ENCODE measurements at regions not wholly inside any gene's neighbourhood (a gene's known extent, or its start where the extent isn't known, plus 50 kb on each side); places are given as distances from the start of the nearest gene placed in this dataset.

DNA sequence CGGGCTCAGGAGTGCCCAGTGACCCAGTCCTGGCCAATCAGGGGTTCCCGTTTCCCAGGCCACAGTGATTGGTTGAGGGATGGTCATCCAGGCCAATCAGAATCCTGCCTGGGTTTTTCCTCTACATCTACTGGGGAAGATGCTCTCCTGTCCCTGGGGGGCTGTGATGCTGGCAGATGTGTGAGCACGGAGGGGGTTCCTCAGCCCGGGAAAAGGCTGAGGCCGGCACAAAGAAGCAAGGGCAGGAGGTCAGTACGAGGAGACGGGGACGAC is 171.2 kb downstream of the CTTN start:
- no peak overlapping the region for H3K27ac Mint-ChIP-seq

DNA sequence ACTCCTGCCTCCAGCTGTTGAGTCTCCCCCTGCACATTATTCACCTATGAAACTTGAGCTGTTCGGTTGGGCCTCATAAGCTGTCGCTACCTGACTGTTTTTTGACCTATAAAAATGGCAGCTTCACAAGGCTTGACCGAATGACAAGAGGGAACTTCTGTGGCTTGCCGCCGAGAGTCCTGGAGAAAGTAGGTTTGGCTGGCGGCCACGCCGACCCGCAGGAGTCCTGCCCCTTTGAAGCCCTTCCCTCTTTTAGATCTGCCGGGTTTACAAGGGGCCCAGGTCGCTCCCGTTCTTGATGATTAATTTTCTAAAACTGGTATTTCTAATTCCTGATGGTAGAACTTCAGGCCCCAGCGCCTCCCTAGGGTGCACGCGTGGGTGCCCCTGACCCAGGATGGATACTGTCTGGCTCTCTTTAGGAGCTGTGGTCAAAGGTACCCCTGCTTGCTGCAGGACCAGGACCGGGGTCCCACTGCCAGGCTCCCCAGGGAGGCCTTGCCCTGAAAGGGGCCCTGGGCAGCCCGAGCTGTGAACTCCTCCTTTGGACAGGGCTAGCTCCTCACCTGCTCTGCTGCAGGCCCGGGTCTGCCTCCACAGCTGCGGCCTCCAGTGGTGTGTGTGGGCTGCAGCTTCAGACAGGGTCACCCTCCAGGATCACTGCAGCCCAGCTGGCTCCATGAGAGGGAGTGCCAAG is 171.8 kb downstream of the CTTN start:
- Histone ChIP-seq H3K36me3 (ENCODE audit: control insufficient read depth, insufficient read depth, low read length) (no peaks in the 10 kb centered on the region), H3K9me3 (ENCODE audit: control insufficient read depth, insufficient read depth, low read length) (no peaks in the 10 kb centered on the region), H3K4me3 (ENCODE audit: low read length) (no peak overlapping the region), H3K4me1 (ENCODE audit: control insufficient read depth, insufficient read depth, low read length) (peaks cover 4% of the 10 kb centered on the region), H3K27me3 (ENCODE audit: control insufficient read depth, insufficient read depth, low read length) (peaks cover 6% of the 10 kb centered on the region), H3K27ac (ENCODE audit: low read length) (no peak overlapping the region)
- Mint-ChIP-seq H3K4me3 (no peak overlapping the region), H3K27ac (no peak overlapping the region), H3K9me3 (no peaks in the 10 kb centered on the region), H3K4me1 (no peaks in the 10 kb centered on the region), H3K36me3 (no peaks in the 10 kb centered on the region), H3K27me3 (ENCODE audit: low read depth in 2 of 2) (peaks cover 6 to 18% of the 10 kb centered on the region in 2 donors)
- ATAC-seq (no peak), DNase-seq (no peak)
- 89% methylated on average over 19 of the region's 19 CpGs for WGBS (ENCODE audit: insufficient coverage)
- intact Hi-C loops (cut with micrococcal nuclease): no loop called here
- TF ChIP-seq, protein P1, sequence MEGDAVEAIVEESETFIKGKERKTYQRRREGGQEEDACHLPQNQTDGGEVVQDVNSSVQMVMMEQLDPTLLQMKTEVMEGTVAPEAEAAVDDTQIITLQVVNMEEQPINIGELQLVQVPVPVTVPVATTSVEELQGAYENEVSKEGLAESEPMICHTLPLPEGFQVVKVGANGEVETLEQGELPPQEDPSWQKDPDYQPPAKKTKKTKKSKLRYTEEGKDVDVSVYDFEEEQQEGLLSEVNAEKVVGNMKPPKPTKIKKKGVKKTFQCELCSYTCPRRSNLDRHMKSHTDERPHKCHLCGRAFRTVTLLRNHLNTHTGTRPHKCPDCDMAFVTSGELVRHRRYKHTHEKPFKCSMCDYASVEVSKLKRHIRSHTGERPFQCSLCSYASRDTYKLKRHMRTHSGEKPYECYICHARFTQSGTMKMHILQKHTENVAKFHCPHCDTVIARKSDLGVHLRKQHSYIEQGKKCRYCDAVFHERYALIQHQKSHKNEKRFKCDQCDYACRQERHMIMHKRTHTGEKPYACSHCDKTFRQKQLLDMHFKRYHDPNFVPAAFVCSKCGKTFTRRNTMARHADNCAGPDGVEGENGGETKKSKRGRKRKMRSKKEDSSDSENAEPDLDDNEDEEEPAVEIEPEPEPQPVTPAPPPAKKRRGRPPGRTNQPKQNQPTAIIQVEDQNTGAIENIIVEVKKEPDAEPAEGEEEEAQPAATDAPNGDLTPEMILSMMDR (IDR thresholded peaks at IDR 0.05): no peak

More for the DNA sequence above, 171.2 kb downstream of the CTTN start:
- peaks cover 6% of the 10 kb centered on the region for H3K27me3 ChIP-seq (ENCODE audit: control insufficient read depth, insufficient read depth, low read length)
- H3K4me1 Mint-ChIP-seq: no peaks in the 10 kb centered on the region
- no peak overlapping the region for H3K27ac ChIP-seq (ENCODE audit: low read length)
- H3K9me3 ChIP-seq (ENCODE audit: control insufficient read depth, insufficient read depth, low read length): no peaks in the 10 kb centered on the region
- DNase-seq: no peak
- 88% methylated on average over 8 of the region's 8 CpGs for WGBS (ENCODE audit: insufficient coverage)
- peaks cover 10 to 22% of the 10 kb centered on the region in 2 donors for H3K27me3 Mint-ChIP-seq (ENCODE audit: low read depth in 2 of 2)
- intact Hi-C loops (cut with micrococcal nuclease): no loop called here
- H3K36me3 ChIP-seq (ENCODE audit: control insufficient read depth, insufficient read depth, low read length): no peaks in the 10 kb centered on the region
- TF ChIP-seq, protein P1 (IDR thresholded peaks at IDR 0.05): no peak
- no peaks in the 10 kb centered on the region for H3K36me3 Mint-ChIP-seq
- H3K9me3 Mint-ChIP-seq: no peaks in the 10 kb centered on the region
- H3K4me3 ChIP-seq (ENCODE audit: low read length): no peak overlapping the region
- H3K4me1 ChIP-seq (ENCODE audit: control insufficient read depth, insufficient read depth, low read length): peaks cover 4% of the 10 kb centered on the region
- no peak overlapping the region for H3K4me3 Mint-ChIP-seq
- ATAC-seq: no peak

DNA sequence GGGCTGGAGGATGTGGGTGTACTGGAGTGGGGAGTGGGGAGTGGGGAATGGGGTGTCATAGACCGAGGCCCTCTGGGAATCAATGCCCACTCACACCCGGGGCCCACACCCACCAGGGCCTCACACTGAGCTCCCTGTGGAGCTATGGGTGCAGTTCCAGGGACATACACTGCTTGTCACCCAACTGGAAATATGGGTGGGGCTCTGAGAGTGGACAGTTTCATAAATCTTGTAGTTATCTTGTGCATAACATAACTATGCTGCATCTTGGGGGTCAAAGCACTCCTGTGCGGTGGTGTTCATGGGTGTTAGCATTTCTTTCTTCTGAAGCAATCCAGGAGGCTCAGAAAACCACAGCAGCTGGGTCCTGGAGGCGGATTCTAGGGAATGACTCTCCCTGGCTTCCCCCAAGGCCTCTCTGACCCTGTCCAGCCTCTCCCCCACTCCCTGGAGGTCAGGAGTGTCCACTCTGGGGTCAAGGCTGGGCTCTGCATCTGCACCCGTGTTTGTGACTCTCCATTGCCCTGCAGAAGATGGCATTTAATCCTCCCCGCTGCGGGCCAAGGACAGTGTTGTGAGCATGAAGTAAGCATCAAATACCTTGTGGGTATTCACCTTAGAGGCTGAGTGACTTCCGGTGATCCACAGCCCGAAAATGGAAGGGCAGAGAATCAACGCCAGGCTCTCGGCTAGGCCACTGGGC is 172.5 kb downstream of the CTTN start:
- Histone ChIP-seq H3K27me3 (ENCODE audit: control insufficient read depth, insufficient read depth, low read length) (peaks cover 6% of the 10 kb centered on the region), H3K27ac (ENCODE audit: low read length) (no peak overlapping the region), H3K36me3 (ENCODE audit: control insufficient read depth, insufficient read depth, low read length) (no peaks in the 10 kb centered on the region), H3K4me1 (ENCODE audit: control insufficient read depth, insufficient read depth, low read length) (peaks cover 4% of the 10 kb centered on the region), H3K4me3 (ENCODE audit: low read length) (no peak overlapping the region), H3K9me3 (ENCODE audit: control insufficient read depth, insufficient read depth, low read length) (no peaks in the 10 kb centered on the region)
- no peaks in the 10 kb centered on the region for H3K36me3 Mint-ChIP-seq
- ATAC-seq (no peak), DNase-seq (no peak)
- intact Hi-C loops (cut with micrococcal nuclease): no loop called here
- no peaks in the 10 kb centered on the region for H3K9me3 Mint-ChIP-seq
- TF ChIP-seq, protein P1 (IDR thresholded peaks at IDR 0.05): no peak
- no peak overlapping the region for H3K4me3 Mint-ChIP-seq
- 61% methylated on average over 11 of the region's 11 CpGs for WGBS (ENCODE audit: insufficient coverage)
- H3K27ac Mint-ChIP-seq: no peak overlapping the region
- peaks cover 6 to 18% of the 10 kb centered on the region in 2 donors for H3K27me3 Mint-ChIP-seq (ENCODE audit: low read depth in 2 of 2)
- H3K4me1 Mint-ChIP-seq: no peaks in the 10 kb centered on the region

DNA sequence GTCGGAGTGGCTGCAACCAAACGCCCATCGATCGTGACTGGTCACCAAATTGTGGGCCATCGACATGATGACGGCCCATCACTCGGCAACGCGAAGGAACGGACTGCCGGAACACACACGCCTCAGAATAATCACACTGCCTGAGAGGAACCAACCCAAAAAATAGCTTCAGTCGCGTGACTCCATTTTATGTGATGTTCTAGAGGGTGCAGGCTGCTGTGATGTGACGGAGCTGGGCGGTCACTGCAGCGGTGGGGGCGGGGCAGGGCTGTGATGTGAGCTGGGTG is 174.6 kb downstream of the CTTN start:
- Histone ChIP-seq H3K9me3 (ENCODE audit: control insufficient read depth, insufficient read depth, low read length) (no peaks in the 10 kb centered on the region), H3K4me3 (ENCODE audit: low read length) (no peak overlapping the region), H3K27ac (ENCODE audit: low read length) (no peak overlapping the region), H3K4me1 (ENCODE audit: control insufficient read depth, insufficient read depth, low read length) (peaks cover 3% of the 10 kb centered on the region), H3K36me3 (ENCODE audit: control insufficient read depth, insufficient read depth, low read length) (no peaks in the 10 kb centered on the region), H3K27me3 (ENCODE audit: control insufficient read depth, insufficient read depth, low read length) (peaks cover 3% of the 10 kb centered on the region)
- DNase-seq (no peak), ATAC-seq (no peak)
- intact Hi-C loops (cut with micrococcal nuclease): no loop called here
- Mint-ChIP-seq H3K27me3 (ENCODE audit: low read depth in 2 of 2) (peaks cover 0 to under 1% of the 10 kb centered on the region in 2 donors), H3K4me3 (no peak overlapping the region), H3K4me1 (no peaks in the 10 kb centered on the region), H3K36me3 (no peaks in the 10 kb centered on the region), H3K9me3 (no peaks in the 10 kb centered on the region), H3K27ac (no peak overlapping the region)
- TF ChIP-seq, protein P1 (IDR thresholded peaks at IDR 0.05): no peak
- 95% methylated on average over 14 of the region's 18 CpGs for WGBS (ENCODE audit: insufficient coverage)
